A673 (cell line): ENCODE measurements at regions not wholly inside any gene's neighbourhood (a gene's known extent, or its start where the extent isn't known, plus 50 kb on each side); places are given as distances from the start of the nearest gene placed in this dataset.

Experiments
- BruUV-seq: library from RNA; stranded (reverse); fragments of 400-500 nt; replicated peaks from 2 replicates; lab custom pipeline; 2021; lab: Mats Ljungman, UMichigan
- CTCF ChIA-PET: fragments of 300-600 bp; sonication (Branson Sonifier 250); formaldehyde crosslinking; loops from one replicate; lab custom pipeline; 2022; ENCODE audit warnings: antibody characterized with exemption; lab: Charles Lee
- POLR2A ChIA-PET: fragments of 300-600 bp; sonication (Branson Sonifier 250); formaldehyde crosslinking; loops from one replicate; lab custom pipeline; 2022; ENCODE audit warnings: antibody characterized with exemption; ENCODE audit not compliant: low non-redundant PET; lab: Charles Lee
- DNase-seq: peaks from one replicate; pipeline ENCODE4 v3.0.0-alpha.2; 2015; ENCODE audit warnings: low spot score
- H3K27ac ChIP-seq: fragments of 200-600 bp; sonication (generic); 2 replicates; pipeline ENCODE4 v1.5.1; 2016; ENCODE audit warnings: mixed run types, low read depth, mild to moderate bottlenecking, mixed read lengths, antibody characterized with exemption, low read length; ENCODE audit not compliant: poor library complexity, severe bottlenecking
- H3K27me3 ChIP-seq: fragments of 200-600 bp; sonication (generic); replicated peaks from 2 replicates; pipeline ENCODE4 v1.6.1; 2017; ENCODE audit warnings: mixed run types, low read depth, mild to moderate bottlenecking, mixed read lengths, antibody characterized with exemption, low read length; ENCODE audit not compliant: insufficient read depth, poor library complexity
- H3K36me3 ChIP-seq: fragments of 200-600 bp; sonication (generic); 2 replicates; pipeline ENCODE4 v1.6.1; 2016; ENCODE audit warnings: mixed run types, mild to moderate bottlenecking, mixed read lengths, antibody characterized with exemption, low read length; ENCODE audit not compliant: insufficient read depth, poor library complexity, severe bottlenecking
- H3K4me1 ChIP-seq: fragments of 200-600 bp; sonication (generic); 2 replicates; pipeline ENCODE4 v1.6.1; 2017; ENCODE audit warnings: mixed run types, mild to moderate bottlenecking, mixed read lengths, antibody characterized with exemption, low read length; ENCODE audit not compliant: insufficient read depth, poor library complexity, severe bottlenecking
- H3K4me3 ChIP-seq: fragments of 200-600 bp; sonication (generic); 2 replicates; pipeline ENCODE4 v1.5.1; 2016; ENCODE audit warnings: low read depth, mixed run types, mild to moderate bottlenecking, mixed read lengths, low read length; ENCODE audit not compliant: poor library complexity, severe bottlenecking
- H3K9me3 ChIP-seq: fragments of 200-600 bp; sonication (generic); 2 replicates; pipeline ENCODE4 v1.6.1; 2016; ENCODE audit warnings: mixed run types, low read depth, mild to moderate bottlenecking, mixed read lengths, antibody characterized with exemption, low read length; ENCODE audit not compliant: poor library complexity, severe bottlenecking
- CTCF ChIP-seq: fragments of 300-800, 200-600 bp; sonication (generic); conservative IDR thresholded peaks from 2 replicates; pipeline ENCODE4 v1.5.1; 2017; ENCODE audit warnings: low read depth, mild to moderate bottlenecking, antibody characterized with exemption, low read length, moderate library complexity, mixed read lengths
- EZH2 ChIP-seq: fragments of 200-600 bp; sonication (generic); IDR thresholded peaks from 2 replicates; pipeline ENCODE4 v1.6.1; 2017; ENCODE audit warnings: borderline replicate concordance, low read depth, mild to moderate bottlenecking, mixed read lengths, antibody characterized with exemption, low read length; ENCODE audit not compliant: poor library complexity, severe bottlenecking
- intact Hi-C: fragments of 100-400 bp; cut with micrococcal nuclease; formaldehyde crosslinking; loops from one replicate; pipeline ENCODE4 v1.10.0; 2022; ENCODE audit not compliant: unreplicated experiment

GRCh38 chrX:112254896-112255295, 172.3 kb upstream of the TRPC5 start:
- BruUV-seq, result no TSS peak
- TF ChIP-seq CTCF (no peak), EZH2 (no peak)
- Histone ChIP-seq H3K27ac (no peak overlapping the region), H3K36me3 (no peaks in the 10 kb centered on the region), H3K4me3 (no peak overlapping the region), H3K9me3 (no peaks in the 10 kb centered on the region), H3K4me1 (no peaks in the 10 kb centered on the region), H3K27me3 (no peaks in the 10 kb centered on the region)
- CTCF ChIA-PET, result no interaction called here
- POLR2A ChIA-PET, result no interaction called here
- DNase-seq, result no peak
- intact Hi-C loops, result no loop called here

GRCh38 chrX:112247714-112248113, 165.1 kb upstream of the TRPC5 start:
- Histone ChIP-seq H3K27ac (no peak overlapping the region), H3K4me1 (no peaks in the 10 kb centered on the region), H3K27me3 (no peaks in the 10 kb centered on the region), H3K4me3 (no peak overlapping the region), H3K9me3 (peaks cover 4% of the 10 kb centered on the region), H3K36me3 (no peaks in the 10 kb centered on the region)
- ChIA-PET CTCF (no interaction called here), POLR2A (no interaction called here)
- intact Hi-C loops, result no loop called here
- TF ChIP-seq CTCF, result no peak
- no peak for TF ChIP-seq EZH2
- BruUV-seq, result no TSS peak
- DNase-seq, result no peak

- no peak for TF ChIP-seq CTCF
- TF ChIP-seq EZH2, result no peak
- CTCF ChIA-PET, result no interaction called here
- Histone ChIP-seq H3K27ac (no peak overlapping the region), H3K27me3 (no peaks in the 10 kb centered on the region), H3K36me3 (no peaks in the 10 kb centered on the region), H3K9me3 (no peaks in the 10 kb centered on the region), H3K4me1 (no peaks in the 10 kb centered on the region), H3K4me3 (no peak overlapping the region)
- no TSS peak for BruUV-seq
- intact Hi-C loops, result no loop called here
- no peak for DNase-seq
- POLR2A ChIA-PET, result no interaction called here
These were observed 153.0 kb upstream of the TRPC5 start for GRCh38 chrX:112235547-112235946.
